Esophagus squamous epithelium (tissue), 4 donors: ENCODE measurements at regions not wholly inside any gene's neighbourhood (a gene's known extent, or its start where the extent isn't known, plus 50 kb on each side); places are given as distances from the start of the nearest gene placed in this dataset.

Experiments used
- CTCF ChIP-seq, 6 experiments: fragments of 450-650 bp in 4 of 6; fragments of 200-600 bp in 2 of 6; sonication (generic) in 2 of 6; IDR thresholded peaks; one replicate each; pipeline ENCODE4 v1.5.1; 2016 to 2019; ENCODE audit warnings: antibody characterized with exemption in 6 of 6, mild to moderate bottlenecking in 4 of 6, moderate library complexity in 4 of 6
- POLR2A ChIP-seq, 4 donors: fragments of 450-650 bp; IDR thresholded peaks; one replicate each; pipeline ENCODE4 v1.6.1; 2017; ENCODE audit warnings: antibody characterized with exemption in 4 of 4, mild to moderate bottlenecking in 4 of 4, moderate library complexity in 3 of 4

GRCh38 chr2:183946193-183946592 lies 652.1 kb upstream of the ZNF804A start:
- no peak for TF ChIP-seq CTCF (IDR thresholded peaks at IDR 0.05)
- no peak for TF ChIP-seq POLR2A (IDR thresholded peaks at IDR 0.05)
